Astrocyte (in vitro differentiated cells and primary cell): ENCODE measurements at regions not wholly inside any gene's neighbourhood (a gene's known extent, or its start where the extent isn't known, plus 50 kb on each side); places are given as distances from the start of the nearest gene placed in this dataset.

Experiments
- CTCF ChIP-seq: IDR thresholded peaks from 2 replicates; pipeline ENCODE4 v1.5.1; 2011; ENCODE audit warnings: low read depth, mild to moderate bottlenecking, inconsistent platforms, low read length, moderate library complexity; ENCODE audit not compliant: insufficient read depth
- EZH2 ChIP-seq: IDR thresholded peaks from 2 replicates; pipeline ENCODE4 v1.6.1; 2012; ENCODE audit warnings: mild to moderate bottlenecking, low read length, inconsistent platforms; ENCODE audit not compliant: insufficient read depth

GRCh38 chr6:103105686-103106085, 1712.2 kb downstream of the GRIK2 start:
- TF ChIP-seq CTCF (no peak), EZH2 (no peak)
